T1000 (cell line): ENCODE measurements at regions not wholly inside any gene's neighbourhood (a gene's known extent, or its start where the extent isn't known, plus 50 kb on each side); places are given as distances from the start of the nearest gene placed in this dataset.
"Not testable (repeated sequence)": the region's sequence is repeated elsewhere in the genome, so short reads cannot be mapped to it uniquely, and the experiment has no call there.

Source experiments
- DNase-seq: peaks from one replicate; lab custom pipeline; 2025; ENCODE audit warnings: mixed read lengths; lab: John Stamatoyannopoulos, UW

- DNase-seq = no peak
Observed at GRCh38 chr2:234406085-234406484, 90.8 kb downstream of the ARL4C start.

- no peak for DNase-seq
Observed at GRCh38 chr2:234405462-234405861, 91.4 kb downstream of the ARL4C start.

- no peak for DNase-seq
Observed at GRCh38 chr2:234404957-234405356, 91.9 kb downstream of the ARL4C start.

- DNase-seq = no peak
Observed at GRCh38 chr2:234403751-234404150, 93.1 kb downstream of the ARL4C start.

GRCh38 chr2:234403074-234403473, 93.8 kb downstream of the ARL4C start:
- DNase-seq = no peak

- no peak for DNase-seq
Observed at GRCh38 chr2:234401426-234401825, 95.5 kb downstream of the ARL4C start.

GRCh38 chr2:234399451-234400246, 97.2 kb downstream of the ARL4C start:
- DNase-seq = no peak

GRCh38 chr2:234398531-234398930, 98.3 kb downstream of the ARL4C start:
- DNase-seq = no peak

- no peak for DNase-seq
Observed at GRCh38 chr2:234395891-234396420, 100.9 kb downstream of the ARL4C start.

GRCh38 chr2:234394450-234394849, 102.4 kb downstream of the ARL4C start:
- no peak for DNase-seq

- DNase-seq = no peak
Observed at GRCh38 chr2:234393354-234393753, 103.5 kb downstream of the ARL4C start.

- no peak for DNase-seq
Observed at GRCh38 chr2:234392041-234392615, 104.8 kb downstream of the ARL4C start.

GRCh38 chr2:234391625-234392024, 105.3 kb downstream of the ARL4C start:
- no peak for DNase-seq

- DNase-seq = not testable (repeated sequence)
Observed at GRCh38 chr2:234389661-234390060, 107.2 kb downstream of the ARL4C start.

GRCh38 chr2:234388591-234388990, 108.3 kb downstream of the ARL4C start:
- no peak for DNase-seq

- DNase-seq = no peak
Observed at GRCh38 chr2:234386971-234387370, 109.9 kb downstream of the ARL4C start.

GRCh38 chr2:234382131-234382530, 114.8 kb downstream of the ARL4C start:
- no peak for DNase-seq

GRCh38 chr2:234378958-234379357, 117.9 kb downstream of the ARL4C start:
- not testable (repeated sequence) for DNase-seq

- no peak for DNase-seq
Observed at GRCh38 chr2:234378440-234378839, 118.4 kb downstream of the ARL4C start.

- DNase-seq = no peak
Observed at GRCh38 chr2:234377761-234378391, 119.0 kb downstream of the ARL4C start.

- DNase-seq = no peak
Observed at GRCh38 chr2:234376229-234376628, 120.7 kb downstream of the ARL4C start.

- DNase-seq = no peak
Observed at GRCh38 chr2:234375176-234375880, 121.6 kb downstream of the ARL4C start.
